HepG2 (cell line): ENCODE measurements at regions not wholly inside any gene's neighbourhood (a gene's known extent, or its start where the extent isn't known, plus 50 kb on each side); places are given as distances from the start of the nearest gene placed in this dataset.

Experiments used
- ATRX ChIP-seq: sonication (generic); formaldehyde crosslinking; IDR thresholded peaks from 2 replicates; pipeline ENCODE4 v1.4.0; 2020; ENCODE audit warnings: missing genetic modification reagents, borderline replicate concordance
- CBX5 ChIP-seq: sonication (generic); formaldehyde crosslinking; IDR thresholded peaks from 2 replicates; pipeline ENCODE4 v1.4.0; 2020; ENCODE audit warnings: missing genetic modification reagents, borderline replicate concordance
- FOXO1 ChIP-seq: sonication (generic); formaldehyde crosslinking; IDR thresholded peaks from 2 replicates; pipeline ENCODE4 v1.4.0; 2020; ENCODE audit warnings: missing genetic modification reagents
- MAFF ChIP-seq: IDR thresholded peaks from 2 replicates; pipeline ENCODE4 v1.6.1; 2011; ENCODE audit warnings: low read depth, low read length, improper control_type of control experiment
- RFXANK ChIP-seq: IDR thresholded peaks from 2 replicates; pipeline ENCODE4 v1.6.1; 2016
- SATB2 ChIP-seq: sonication (generic); formaldehyde crosslinking; IDR thresholded peaks from 2 replicates; pipeline ENCODE4 v1.5.0; 2020; ENCODE audit warnings: missing genetic modification reagents
- SSRP1 ChIP-seq: IDR thresholded peaks from 2 replicates; pipeline ENCODE4 v1.6.1; 2016; ENCODE audit warnings: control low read depth
- ZKSCAN1 ChIP-seq: fragments of 150-350 bp; IDR thresholded peaks from 2 replicates; pipeline ENCODE4 v1.6.1; 2014; ENCODE audit warnings: low read length
- ZNF121 ChIP-seq: sonication (generic); formaldehyde crosslinking; IDR thresholded peaks from 2 replicates; pipeline ENCODE4 v1.5.0; 2020; ENCODE audit warnings: mild to moderate bottlenecking, missing genetic modification reagents
- ZNF20 ChIP-seq: sonication (generic); formaldehyde crosslinking; IDR thresholded peaks from 2 replicates; pipeline ENCODE4 v1.4.0; 2020; ENCODE audit warnings: mild to moderate bottlenecking, moderate library complexity, missing genetic modification reagents
- ZNF251 ChIP-seq: sonication (generic); formaldehyde crosslinking; IDR thresholded peaks from 2 replicates; pipeline ENCODE4 v1.9.0; 2021; ENCODE audit warnings: mild to moderate bottlenecking, missing genetic modification reagents
- ZNF33A ChIP-seq: sonication (generic); formaldehyde crosslinking; IDR thresholded peaks from 2 replicates; pipeline ENCODE4 v1.5.1; 2020; ENCODE audit warnings: missing genetic modification reagents, mild to moderate bottlenecking, moderate library complexity, borderline replicate concordance
- ZNF34 ChIP-seq: sonication (generic); formaldehyde crosslinking; IDR thresholded peaks from 2 replicates; pipeline ENCODE4 v1.4.0; 2020; ENCODE audit warnings: mild to moderate bottlenecking, missing genetic modification reagents, borderline replicate concordance
- ZNF510 ChIP-seq: sonication (generic); formaldehyde crosslinking; IDR thresholded peaks from 2 replicates; pipeline ENCODE4 v1.4.0; 2020; ENCODE audit warnings: low read depth, mild to moderate bottlenecking, missing genetic modification reagents
- ZNF550 ChIP-seq: sonication (generic); formaldehyde crosslinking; IDR thresholded peaks from 2 replicates; pipeline ENCODE4 v1.4.0; 2020; ENCODE audit warnings: mild to moderate bottlenecking, missing genetic modification reagents, borderline replicate concordance
- ZNF570 ChIP-seq: sonication (generic); formaldehyde crosslinking; IDR thresholded peaks from 2 replicates; pipeline ENCODE4 v1.4.0; 2020; ENCODE audit warnings: mild to moderate bottlenecking, missing genetic modification reagents, borderline replicate concordance
- ZNF605 ChIP-seq: sonication (generic); formaldehyde crosslinking; IDR thresholded peaks from 2 replicates; pipeline ENCODE4 v1.8.0; 2022; ENCODE audit warnings: mild to moderate bottlenecking, missing genetic modification reagents
- ZNF709 ChIP-seq: sonication (generic); formaldehyde crosslinking; IDR thresholded peaks from 2 replicates; pipeline ENCODE4 v1.5.0; 2020; ENCODE audit warnings: mild to moderate bottlenecking, missing genetic modification reagents
- ZNF737 ChIP-seq: sonication (generic); formaldehyde crosslinking; IDR thresholded peaks from 2 replicates; pipeline ENCODE4 v1.5.0; 2020; ENCODE audit warnings: missing genetic modification reagents, mild to moderate bottlenecking, borderline replicate concordance
- ZSCAN9 ChIP-seq: IDR thresholded peaks from 2 replicates; pipeline ENCODE4 v1.6.1; 2016; ENCODE audit warnings: borderline replicate concordance
- TF ChIP-seq, protein P1 (sequence below): sonication (generic); formaldehyde crosslinking; IDR thresholded peaks from 2 replicates; pipeline ENCODE4 v1.5.1; 2020; ENCODE audit warnings: missing genetic modification reagents, mild to moderate bottlenecking, borderline replicate concordance
- TF ChIP-seq, protein P2 (sequence below): sonication (generic); formaldehyde crosslinking; IDR thresholded peaks from 2 replicates; pipeline ENCODE4 v1.5.1; 2020; ENCODE audit warnings: mild to moderate bottlenecking, moderate library complexity, missing genetic modification reagents
- TF ChIP-seq, protein P3 (sequence below): sonication (generic); formaldehyde crosslinking; IDR thresholded peaks from 2 replicates; pipeline ENCODE4 v1.8.1; 2023; ENCODE audit warnings: mild to moderate bottlenecking, moderate library complexity, missing genetic modification reagents
- TF ChIP-seq, protein P4 (sequence below): sonication (generic); formaldehyde crosslinking; conservative IDR thresholded peaks from 2 replicates; pipeline ENCODE4 v1.4.0; 2020; ENCODE audit warnings: missing genetic modification reagents
- TF ChIP-seq, protein P5 (sequence below): sonication (generic); formaldehyde crosslinking; IDR thresholded peaks from 2 replicates; pipeline ENCODE4 v1.5.0; 2020; ENCODE audit warnings: missing genetic modification reagents

DNA sequence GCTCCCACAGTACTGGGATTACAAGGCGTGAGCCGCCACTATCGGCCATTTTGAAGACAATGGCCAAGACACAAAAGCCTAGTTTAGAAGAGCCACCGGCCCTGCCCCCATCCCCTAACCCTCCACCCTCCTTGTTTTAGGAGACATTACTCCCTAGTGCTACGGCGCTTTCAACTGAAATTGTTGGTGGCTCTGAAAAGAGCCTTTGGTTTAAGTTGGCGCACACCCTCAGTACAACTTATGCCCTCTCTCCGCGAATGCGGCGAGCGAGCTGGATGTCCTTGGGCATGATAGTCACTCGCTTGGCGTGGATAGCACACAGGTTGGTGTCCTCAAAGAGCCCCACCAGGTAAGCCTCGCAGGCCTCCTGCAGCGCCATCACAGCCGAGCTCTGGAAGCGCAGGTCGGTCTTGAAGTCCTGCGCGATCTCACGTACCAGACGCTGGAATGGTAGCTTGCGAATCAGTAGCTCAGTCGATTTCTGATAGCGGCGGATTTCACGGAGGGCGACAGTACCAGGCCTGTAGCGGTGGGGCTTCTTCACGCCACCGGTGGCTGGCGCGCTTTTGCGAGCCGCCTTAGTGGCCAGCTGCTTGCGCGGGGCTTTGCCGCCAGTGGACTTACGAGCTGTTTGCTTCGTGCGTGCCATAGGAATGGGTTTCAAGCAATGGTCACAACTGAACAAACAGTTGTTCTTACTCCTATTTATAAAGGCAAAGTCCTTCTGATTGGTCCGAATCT, 114.9 kb upstream of the BTN3A2 start (continued):
- TF ChIP-seq ZNF550 (CRISPR knock-in tag) (no peak), ZNF251 (CRISPR knock-in tag) (0 out of 2 replicates have a peak, but pooled peaks have one; percentile 49), ZNF570 (CRISPR knock-in tag) (no peak), ATRX (CRISPR knock-in tag) (no peak), ZNF34 (0 out of 2 replicates have a peak, but pooled peaks have one; percentile 25), ZNF737 (CRISPR knock-in tag) (no peak), ZKSCAN1 (no peak), SSRP1 (CRISPR knock-in tag) (no peak), SATB2 (no peak), CBX5 (CRISPR knock-in tag) (no peak), ZNF605 (CRISPR knock-in tag) (peak; percentile 89), ZNF121 (CRISPR knock-in tag) (no peak), RFXANK (no peak), ZSCAN9 (CRISPR knock-in tag) (no peak), ZNF20 (no peak), ZNF510 (0 out of 2 replicates have a peak, but pooled peaks have one; percentile 42), ZNF33A (no peak), ZNF709 (CRISPR knock-in tag) (peak; percentile 80), FOXO1 (no peak), MAFF (no peak)
- TF ChIP-seq, protein P1, sequence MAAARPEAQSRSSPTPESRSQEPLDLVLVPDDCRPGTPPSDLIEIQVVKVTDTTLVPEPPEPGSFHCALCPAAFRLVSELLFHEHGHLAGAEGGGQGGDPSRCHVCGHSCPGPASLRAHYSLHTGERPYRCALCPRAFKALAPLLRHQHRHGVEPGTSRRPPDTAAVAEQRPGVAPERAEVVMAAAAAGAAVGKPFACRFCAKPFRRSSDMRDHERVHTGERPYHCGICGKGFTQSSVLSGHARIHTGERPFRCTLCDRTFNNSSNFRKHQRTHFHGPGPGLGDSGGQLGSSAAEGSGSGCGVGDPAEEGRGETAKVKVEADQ, result peak; percentile 79; the same call in 1 of the 2 replicates
- TF ChIP-seq, protein P2, sequence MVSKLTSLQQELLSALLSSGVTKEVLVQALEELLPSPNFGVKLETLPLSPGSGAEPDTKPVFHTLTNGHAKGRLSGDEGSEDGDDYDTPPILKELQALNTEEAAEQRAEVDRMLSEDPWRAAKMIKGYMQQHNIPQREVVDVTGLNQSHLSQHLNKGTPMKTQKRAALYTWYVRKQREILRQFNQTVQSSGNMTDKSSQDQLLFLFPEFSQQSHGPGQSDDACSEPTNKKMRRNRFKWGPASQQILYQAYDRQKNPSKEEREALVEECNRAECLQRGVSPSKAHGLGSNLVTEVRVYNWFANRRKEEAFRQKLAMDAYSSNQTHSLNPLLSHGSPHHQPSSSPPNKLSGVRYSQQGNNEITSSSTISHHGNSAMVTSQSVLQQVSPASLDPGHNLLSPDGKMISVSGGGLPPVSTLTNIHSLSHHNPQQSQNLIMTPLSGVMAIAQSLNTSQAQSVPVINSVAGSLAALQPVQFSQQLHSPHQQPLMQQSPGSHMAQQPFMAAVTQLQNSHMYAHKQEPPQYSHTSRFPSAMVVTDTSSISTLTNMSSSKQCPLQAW, result no peak
- TF ChIP-seq, protein P3, sequence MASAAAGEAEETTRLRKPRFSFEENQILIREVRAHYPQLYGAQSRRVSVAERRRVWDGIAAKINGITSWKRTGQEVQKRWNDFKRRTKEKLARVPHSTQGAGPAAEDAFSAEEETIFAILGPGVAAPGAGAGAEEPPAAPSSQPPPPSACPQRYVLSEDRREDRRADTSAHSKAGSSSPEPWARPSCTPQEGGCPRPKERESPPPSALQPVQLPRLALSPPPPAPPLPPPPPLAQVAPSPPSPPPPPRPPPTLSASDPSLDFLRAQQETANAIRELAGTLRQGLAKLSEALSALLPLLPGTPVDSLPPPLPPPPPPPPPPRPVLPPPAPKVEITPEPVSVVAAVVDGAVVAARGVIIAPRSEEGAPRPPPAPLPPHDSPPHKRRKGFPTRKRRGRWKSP (CRISPR knock-in tag), result no peak; the same call in 1 of the 2 replicates
- TF ChIP-seq, protein P4, sequence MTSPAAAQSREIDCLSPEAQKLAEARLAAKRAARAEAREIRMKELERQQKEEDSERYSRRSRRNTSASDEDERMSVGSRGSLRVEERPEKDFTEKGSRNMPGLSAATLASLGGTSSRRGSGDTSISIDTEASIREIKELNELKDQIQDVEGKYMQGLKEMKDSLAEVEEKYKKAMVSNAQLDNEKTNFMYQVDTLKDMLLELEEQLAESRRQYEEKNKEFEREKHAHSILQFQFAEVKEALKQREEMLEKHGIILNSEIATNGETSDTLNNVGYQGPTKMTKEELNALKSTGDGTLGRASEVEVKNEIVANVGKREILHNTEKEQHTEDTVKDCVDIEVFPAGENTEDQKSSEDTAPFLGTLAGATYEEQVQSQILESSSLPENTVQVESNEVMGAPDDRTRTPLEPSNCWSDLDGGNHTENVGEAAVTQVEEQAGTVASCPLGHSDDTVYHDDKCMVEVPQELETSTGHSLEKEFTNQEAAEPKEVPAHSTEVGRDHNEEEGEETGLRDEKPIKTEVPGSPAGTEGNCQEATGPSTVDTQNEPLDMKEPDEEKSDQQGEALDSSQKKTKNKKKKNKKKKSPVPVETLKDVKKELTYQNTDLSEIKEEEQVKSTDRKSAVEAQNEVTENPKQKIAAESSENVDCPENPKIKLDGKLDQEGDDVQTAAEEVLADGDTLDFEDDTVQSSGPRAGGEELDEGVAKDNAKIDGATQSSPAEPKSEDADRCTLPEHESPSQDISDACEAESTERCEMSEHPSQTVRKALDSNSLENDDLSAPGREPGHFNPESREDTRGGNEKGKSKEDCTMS, result no peak
- TF ChIP-seq, protein P5, sequence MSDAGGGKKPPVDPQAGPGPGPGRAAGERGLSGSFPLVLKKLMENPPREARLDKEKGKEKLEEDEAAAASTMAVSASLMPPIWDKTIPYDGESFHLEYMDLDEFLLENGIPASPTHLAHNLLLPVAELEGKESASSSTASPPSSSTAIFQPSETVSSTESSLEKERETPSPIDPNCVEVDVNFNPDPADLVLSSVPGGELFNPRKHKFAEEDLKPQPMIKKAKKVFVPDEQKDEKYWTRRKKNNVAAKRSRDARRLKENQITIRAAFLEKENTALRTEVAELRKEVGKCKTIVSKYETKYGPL, result no peak
